Psoas muscle (tissue), 7 donors: ENCODE measurements at regions not wholly inside any gene's neighbourhood (a gene's known extent, or its start where the extent isn't known, plus 50 kb on each side); places are given as distances from the start of the nearest gene placed in this dataset.

Experiments used
- ATAC-seq, 4 donors: fragments of 200-7000 bp; cut with Tn5 transposase; one replicate each; pipeline ENCODE4 v1.9.1; 2020; ENCODE audit warnings: moderate library complexity in 3 of 4, mild to moderate bottlenecking in 2 of 4
- DNase-seq, 2 donors: peaks; one replicate each; pipeline ENCODE4 v3.0.0-alpha.2; 2020
- H3K27ac ChIP-seq: fragments of 200-600 bp; one replicate; pipeline ENCODE4 v1.8.0; 2022
- H3K27me3 ChIP-seq, 3 donors: fragments of 200-600 bp in 1 of 3; one replicate each; pipeline versions ENCODE4 v1.6.1 to v1.8.0; 2013 to 2022; ENCODE audit warnings: low read length in 2 of 3, mild to moderate bottlenecking in 2 of 3, moderate library complexity in 1 of 3; ENCODE audit not compliant: insufficient read depth in 3 of 3
- H3K36me3 ChIP-seq, 2 donors: fragments of 200-600 bp in 1 of 2; one replicate each; pipeline versions ENCODE4 v1.6.1 to v1.8.0; 2013 to 2022; ENCODE audit warnings: low read depth in 1 of 2, mild to moderate bottlenecking in 1 of 2, moderate library complexity in 1 of 2; ENCODE audit not compliant: insufficient read depth in 1 of 2
- H3K4me1 ChIP-seq: fragments of 200-600 bp; one replicate; pipeline ENCODE4 v1.8.0; 2022
- H3K4me3 ChIP-seq: fragments of 200-600 bp; one replicate; pipeline ENCODE4 v1.8.0; 2022; ENCODE audit warnings: mild to moderate bottlenecking
- H3K9me3 ChIP-seq: fragments of 200-600 bp; one replicate; pipeline ENCODE4 v1.8.0; 2022
- WGBS, 3 donors: extraction: QIAGEN DNeasy Blood & Tissue Kit; methylation state at CpG; one replicate each; pipeline versions ENCODE4 v1.1.6 to v1.1.7; 2013; 5-methylcytosine and 5-hydroxymethylcytosine counted together
- intact Hi-C, 2 donors: fragments of 100-400 bp; cut with DNase I; formaldehyde crosslinking; loops; one replicate each; pipeline versions ENCODE4 v1.11.0 to v1.14.2; 2022
- TF ChIP-seq, protein P1 (sequence below): fragments of 200-600 bp; IDR thresholded peaks from one replicate; pipeline ENCODE4 v1.8.0; 2022; ENCODE audit warnings: antibody characterized with exemption
- donor health status: healthy with polysubstance abuse.
- donor health status: DM: no; HTN: no; CAD: no; lungs with moderate emphysema.
- donor health status: Bipolar disorder and iron deficiency.
- donor health status: healthy.
- donor health status: DM: yes; HTN: yes; CAD: no.
- donor health status: DM: no; HTN: no; CAD: no.
- donor health status: DM: yes; HTN: yes; CAD: no.

DNA sequence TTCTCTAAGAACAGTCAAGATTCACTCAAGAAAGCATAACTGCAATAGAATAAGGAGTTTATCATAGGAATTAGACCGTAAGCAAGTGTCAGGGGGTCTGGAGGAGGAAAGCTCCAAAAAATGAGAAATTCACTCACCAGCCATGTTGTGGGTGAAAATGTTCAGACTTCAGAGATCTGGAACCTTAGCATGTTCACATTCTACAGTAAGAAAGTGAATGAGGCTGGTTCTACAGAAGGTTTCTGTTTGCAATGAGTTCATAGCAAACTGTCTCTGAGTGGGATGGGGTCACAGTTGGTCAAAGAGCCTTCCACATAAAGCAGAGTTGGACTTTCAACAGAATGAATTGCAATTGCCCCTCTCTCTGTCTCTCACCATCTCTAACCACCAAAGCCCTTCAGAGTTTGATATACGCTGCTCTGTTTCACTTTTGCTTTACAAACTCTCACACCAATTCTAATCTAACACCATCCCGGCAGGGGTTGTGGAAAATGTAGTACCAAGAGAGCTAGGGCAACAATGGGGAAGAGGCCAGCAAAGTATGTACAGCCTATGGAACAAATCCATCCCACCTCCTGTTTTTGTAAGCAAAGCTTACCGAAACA lies 581.8 kb upstream of the UBE2E2 start:
- Histone ChIP-seq H3K4me3 (no peak overlapping the region), H3K27ac (no peak overlapping the region), H3K36me3 (no peaks in the 10 kb centered on the region), H3K27me3 (no peaks in the 10 kb centered on the region), H3K4me1 (no peaks in the 10 kb centered on the region), H3K9me3 (no peaks in the 10 kb centered on the region)
- whole genome bisulfite sequencing, 3 donors, result 83 to 90% (median 86%) methylated on average over 4 of the region's 4 CpGs
- TF ChIP-seq, protein P1, sequence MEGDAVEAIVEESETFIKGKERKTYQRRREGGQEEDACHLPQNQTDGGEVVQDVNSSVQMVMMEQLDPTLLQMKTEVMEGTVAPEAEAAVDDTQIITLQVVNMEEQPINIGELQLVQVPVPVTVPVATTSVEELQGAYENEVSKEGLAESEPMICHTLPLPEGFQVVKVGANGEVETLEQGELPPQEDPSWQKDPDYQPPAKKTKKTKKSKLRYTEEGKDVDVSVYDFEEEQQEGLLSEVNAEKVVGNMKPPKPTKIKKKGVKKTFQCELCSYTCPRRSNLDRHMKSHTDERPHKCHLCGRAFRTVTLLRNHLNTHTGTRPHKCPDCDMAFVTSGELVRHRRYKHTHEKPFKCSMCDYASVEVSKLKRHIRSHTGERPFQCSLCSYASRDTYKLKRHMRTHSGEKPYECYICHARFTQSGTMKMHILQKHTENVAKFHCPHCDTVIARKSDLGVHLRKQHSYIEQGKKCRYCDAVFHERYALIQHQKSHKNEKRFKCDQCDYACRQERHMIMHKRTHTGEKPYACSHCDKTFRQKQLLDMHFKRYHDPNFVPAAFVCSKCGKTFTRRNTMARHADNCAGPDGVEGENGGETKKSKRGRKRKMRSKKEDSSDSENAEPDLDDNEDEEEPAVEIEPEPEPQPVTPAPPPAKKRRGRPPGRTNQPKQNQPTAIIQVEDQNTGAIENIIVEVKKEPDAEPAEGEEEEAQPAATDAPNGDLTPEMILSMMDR, result no peak
- intact Hi-C loops, result no loop called here
- no peak for DNase-seq
- ATAC-seq, result no peak

DNA sequence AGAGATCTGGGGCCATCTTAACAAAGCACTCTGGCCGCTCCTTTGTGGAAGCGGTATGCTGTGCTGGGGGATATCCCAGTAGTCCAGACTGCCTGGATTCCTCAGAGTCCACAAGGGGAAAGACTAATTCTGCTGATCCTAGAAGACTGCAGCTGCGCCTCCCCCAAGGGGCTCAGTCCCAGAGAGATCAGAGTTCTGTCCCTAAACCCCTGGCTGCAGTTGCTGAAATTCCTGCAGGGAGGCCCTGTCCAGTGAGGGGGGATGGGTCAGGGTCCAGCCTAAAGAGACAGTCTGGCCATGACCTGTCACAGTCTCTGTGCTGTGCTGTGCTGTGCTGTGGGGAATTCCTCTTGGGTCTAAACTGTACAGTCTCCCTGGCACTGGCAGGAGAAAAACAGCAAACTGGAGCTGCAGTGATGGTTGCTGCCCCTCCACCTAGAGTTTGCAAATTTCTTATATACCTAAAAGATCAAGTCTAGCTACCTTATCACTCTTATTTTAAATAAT lies 575.1 kb upstream of the UBE2E2 start:
- H3K27ac ChIP-seq, result no peak overlapping the region
- H3K27me3 ChIP-seq, result no peaks in the 10 kb centered on the region
- H3K9me3 ChIP-seq, result no peaks in the 10 kb centered on the region
- H3K4me1 ChIP-seq, result no peaks in the 10 kb centered on the region
- no peaks in the 10 kb centered on the region for H3K36me3 ChIP-seq
- TF ChIP-seq, protein P1, result no peak
- no peak for DNase-seq
- no peak overlapping the region for H3K4me3 ChIP-seq
- ATAC-seq, result no peak
- WGBS, 3 donors, result 86 to 90% (median 88%) methylated on average over 3 of the region's 3 CpGs
- intact Hi-C loops, result no loop called here

DNA sequence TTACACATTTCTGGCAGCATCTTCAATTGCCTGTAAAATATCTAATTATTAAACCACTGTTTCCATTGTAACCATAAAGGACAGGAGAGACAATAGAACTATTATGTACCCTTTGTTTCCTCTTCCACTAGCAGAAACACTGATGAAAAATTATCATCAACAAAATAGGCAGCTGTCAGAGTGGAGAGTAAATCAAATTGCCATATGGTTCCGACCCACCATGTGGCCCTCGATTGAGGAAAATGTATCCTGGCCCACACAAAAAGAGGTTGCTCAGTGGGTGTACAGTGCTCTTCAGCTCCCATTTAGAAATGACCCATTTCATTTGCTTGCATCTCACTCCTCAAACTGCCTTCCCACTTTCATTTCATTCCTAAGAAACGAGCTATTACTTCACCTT lies 570.6 kb upstream of the UBE2E2 start:
- WGBS, 3 donors, result 73 to 80% (median 79%) methylated on average over 3 of the region's 3 CpGs
- ATAC-seq (peak in 1 of 4 donors; percentile 21), DNase-seq (no peak)
- intact Hi-C loops, result no loop called here
- Histone ChIP-seq H3K27ac (no peak overlapping the region), H3K36me3 (no peaks in the 10 kb centered on the region), H3K4me3 (no peak overlapping the region), H3K4me1 (no peaks in the 10 kb centered on the region), H3K27me3 (no peaks in the 10 kb centered on the region), H3K9me3 (no peaks in the 10 kb centered on the region)
- TF ChIP-seq, protein P1, result no peak

DNA sequence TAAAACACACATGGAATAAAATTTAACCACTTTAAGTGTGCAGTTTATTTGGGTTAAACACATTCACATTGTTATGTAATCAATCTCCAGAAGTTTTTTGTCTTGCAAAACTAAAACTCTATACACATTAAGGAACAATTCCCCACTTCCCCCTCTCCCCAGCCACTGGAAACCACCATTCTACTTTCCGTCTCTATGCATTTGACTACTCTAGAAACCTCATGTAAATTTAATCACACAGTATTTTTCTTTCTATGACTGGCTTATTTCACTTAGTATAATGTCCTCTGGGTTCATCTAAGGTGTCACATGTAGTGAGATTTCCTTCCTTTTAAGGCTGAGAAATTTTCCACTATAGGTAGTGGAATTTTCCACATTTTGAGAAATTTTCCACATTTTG lies 568.7 kb upstream of the UBE2E2 start:
- no peak overlapping the region for H3K4me3 ChIP-seq
- intact Hi-C loops, result no loop called here

More for the DNA sequence above, 568.7 kb upstream of the UBE2E2 start:
- TF ChIP-seq, protein P1, result no peak
- Histone ChIP-seq H3K27ac (no peak overlapping the region), H3K36me3 (no peaks in the 10 kb centered on the region), H3K27me3 (no peaks in the 10 kb centered on the region), H3K4me1 (no peaks in the 10 kb centered on the region), H3K9me3 (peaks cover 7% of the 10 kb centered on the region)
- DNase-seq, result no peak
- ATAC-seq, result no peak
- WGBS, 3 donors, result 75 to 88% (median 82%) methylated on average over 1 of the region's 1 CpG
